Astrocyte (in vitro differentiated cells and primary cell): ENCODE measurements at regions not wholly inside any gene's neighbourhood (a gene's known extent, or its start where the extent isn't known, plus 50 kb on each side); places are given as distances from the start of the nearest gene placed in this dataset.

ENCODE experiments used
- CTCF ChIP-seq: IDR thresholded peaks from 2 replicates; pipeline ENCODE4 v1.5.1; 2011; ENCODE audit warnings: low read depth, mild to moderate bottlenecking, inconsistent platforms, low read length, moderate library complexity; ENCODE audit not compliant: insufficient read depth
- EZH2 ChIP-seq: IDR thresholded peaks from 2 replicates; pipeline ENCODE4 v1.6.1; 2012; ENCODE audit warnings: mild to moderate bottlenecking, low read length, inconsistent platforms; ENCODE audit not compliant: insufficient read depth

GRCh38 chr10:132475086-132475485 is 62.5 kb upstream of the INPP5A start:
- TF ChIP-seq CTCF (no peak), EZH2 (no peak)
